ENCODE measurements at regions not wholly inside any gene's neighbourhood (a gene's known extent, or its start where the extent isn't known, plus 50 kb on each side); places are given as distances from the start of the nearest gene placed in this dataset.

- Mint-ChIP-seq H3K4me3 (no peak overlapping the region), H3K9me3 (no peaks in the 10 kb centered on the region), H3K27me3 (ENCODE audit: low read depth, poor library complexity) (peaks cover 12% of the 10 kb centered on the region), H3K27ac (no peak overlapping the region), H3K36me3 (ENCODE audit: low read depth) (no peaks in the 10 kb centered on the region), H3K4me1 (peaks cover 25% of the 10 kb centered on the region)
- no peak for TF ChIP-seq CTCF (IDR thresholded peaks at IDR 0.05)
- DNase-seq, result no peak
Measured at GRCh38 chr13:110032969-110033368, 246.6 kb upstream of the IRS2 start.

- Mint-ChIP-seq H3K27ac (no peak overlapping the region), H3K4me1 (peaks cover 25% of the 10 kb centered on the region), H3K9me3 (peaks cover under 1% of the 10 kb centered on the region), H3K36me3 (ENCODE audit: low read depth) (no peaks in the 10 kb centered on the region), H3K4me3 (no peak overlapping the region), H3K27me3 (ENCODE audit: low read depth, poor library complexity) (peaks cover 11% of the 10 kb centered on the region)
- TF ChIP-seq CTCF (IDR thresholded peaks at IDR 0.05), result no peak
- DNase-seq, result no peak
Measured at GRCh38 chr13:110030394-110030928, 244.1 kb upstream of the IRS2 start.

- Mint-ChIP-seq H3K4me3 (no peak overlapping the region), H3K36me3 (ENCODE audit: low read depth) (no peaks in the 10 kb centered on the region), H3K27me3 (ENCODE audit: low read depth, poor library complexity) (peaks cover 11% of the 10 kb centered on the region), H3K4me1 (peaks cover 11% of the 10 kb centered on the region), H3K9me3 (peaks cover 12% of the 10 kb centered on the region), H3K27ac (no peak overlapping the region)
- DNase-seq, result no peak
- TF ChIP-seq CTCF (IDR thresholded peaks at IDR 0.05), result no peak
Measured at GRCh38 chr13:110028838-110029621, 242.6 kb upstream of the IRS2 start.

- TF ChIP-seq CTCF (IDR thresholded peaks at IDR 0.05), result no peak
- Mint-ChIP-seq H3K36me3 (ENCODE audit: low read depth) (no peaks in the 10 kb centered on the region), H3K27ac (no peak overlapping the region), H3K4me1 (peaks cover 13% of the 10 kb centered on the region), H3K4me3 (no peak overlapping the region), H3K9me3 (peaks cover 12% of the 10 kb centered on the region), H3K27me3 (ENCODE audit: low read depth, poor library complexity) (peaks cover 11% of the 10 kb centered on the region)
- DNase-seq, result no peak
Measured at GRCh38 chr13:110028311-110028710, 241.9 kb upstream of the IRS2 start.

- no peaks in the 10 kb centered on the region for H3K36me3 Mint-ChIP-seq (ENCODE audit: low read depth)
- no peak overlapping the region for H3K27ac Mint-ChIP-seq
- H3K9me3 Mint-ChIP-seq, result peaks cover 12% of the 10 kb centered on the region
- H3K27me3 Mint-ChIP-seq (ENCODE audit: low read depth, poor library complexity), result peaks cover 7% of the 10 kb centered on the region
- DNase-seq, result no peak
- H3K4me1 Mint-ChIP-seq, result peaks cover 14% of the 10 kb centered on the region
- H3K4me3 Mint-ChIP-seq, result no peak overlapping the region
- no peak for TF ChIP-seq CTCF (IDR thresholded peaks at IDR 0.05)
Measured at GRCh38 chr13:110027470-110028240, 241.3 kb upstream of the IRS2 start.

Data from nephron progenitor cell (in vitro differentiated cells).